ENCODE measurements at regions not wholly inside any gene's neighbourhood (a gene's known extent, or its start where the extent isn't known, plus 50 kb on each side); places are given as distances from the start of the nearest gene placed in this dataset.
"Not testable (repeated sequence)": the region's sequence is repeated elsewhere in the genome, so short reads cannot be mapped to it uniquely, and the experiment has no call there.

DNA sequence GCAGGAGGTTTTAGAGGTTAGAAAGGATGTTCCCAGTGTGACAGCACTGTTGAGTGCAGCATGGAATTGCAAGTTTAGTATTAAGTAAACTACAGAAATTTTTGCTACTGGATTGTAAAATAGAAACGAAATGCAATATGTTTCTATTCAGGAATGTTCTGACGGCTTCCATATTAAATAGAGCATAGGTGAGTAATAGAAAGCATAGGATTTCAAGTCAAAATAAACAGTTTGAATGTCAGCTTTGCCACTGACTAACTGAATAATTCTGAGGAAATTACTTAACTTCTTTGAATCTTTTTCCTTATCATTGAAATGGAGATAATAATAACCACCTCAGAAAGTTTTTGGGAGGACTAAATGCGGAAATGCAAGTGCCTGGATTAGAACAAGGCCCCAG lies 331.9 kb upstream of the GK2 start:
- DNase-seq, result no peak

- no peak for DNase-seq
Observed at GRCh38 chr4:79723507-79723906, 315.5 kb upstream of the GK2 start.

- DNase-seq, result no peak
Observed at GRCh38 chr4:79700356-79700755, 292.3 kb upstream of the GK2 start.

DNA sequence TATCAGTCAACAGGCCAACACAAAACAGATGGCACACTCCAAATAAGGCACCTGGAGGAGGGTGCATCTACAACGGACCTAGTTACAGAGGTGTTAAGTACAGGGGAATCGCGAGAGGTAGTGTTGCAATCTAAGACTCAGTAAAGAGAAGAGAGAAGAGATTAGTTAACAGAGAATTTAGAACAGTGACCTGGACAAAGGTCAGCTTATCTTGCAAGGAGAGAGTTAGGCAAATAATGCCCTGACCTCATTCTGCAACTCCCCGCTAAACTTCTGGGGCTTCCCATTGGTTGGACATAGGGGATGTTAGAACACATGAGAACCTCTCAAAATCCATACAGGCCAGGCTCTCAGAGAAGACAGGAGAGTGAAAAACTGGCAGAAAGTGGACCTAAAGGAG lies 289.4 kb upstream of the GK2 start:
- no peak for DNase-seq

DNA sequence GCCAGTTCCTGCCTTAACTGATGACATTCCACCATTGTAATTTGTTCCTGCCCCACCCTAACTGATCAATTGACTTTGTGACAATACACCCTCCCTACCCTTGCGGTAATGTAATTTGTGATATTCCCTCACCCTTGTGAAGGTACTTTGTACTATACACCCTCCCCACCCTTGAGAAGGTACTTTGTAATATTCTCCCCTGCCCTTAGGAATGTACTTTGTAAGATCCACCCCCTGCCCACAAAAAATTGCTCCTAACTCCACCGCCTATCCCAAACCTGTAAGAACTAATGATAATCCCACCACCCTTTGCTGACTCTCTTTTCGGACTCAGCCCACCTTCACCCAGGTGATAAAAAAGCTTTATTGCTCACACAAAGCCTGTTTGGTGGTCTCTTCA lies 288.5 kb upstream of the GK2 start:
- DNase-seq, result not testable (repeated sequence)

- DNase-seq, result no peak
Observed at GRCh38 chr4:79695848-79696247, 287.8 kb upstream of the GK2 start.

DNA sequence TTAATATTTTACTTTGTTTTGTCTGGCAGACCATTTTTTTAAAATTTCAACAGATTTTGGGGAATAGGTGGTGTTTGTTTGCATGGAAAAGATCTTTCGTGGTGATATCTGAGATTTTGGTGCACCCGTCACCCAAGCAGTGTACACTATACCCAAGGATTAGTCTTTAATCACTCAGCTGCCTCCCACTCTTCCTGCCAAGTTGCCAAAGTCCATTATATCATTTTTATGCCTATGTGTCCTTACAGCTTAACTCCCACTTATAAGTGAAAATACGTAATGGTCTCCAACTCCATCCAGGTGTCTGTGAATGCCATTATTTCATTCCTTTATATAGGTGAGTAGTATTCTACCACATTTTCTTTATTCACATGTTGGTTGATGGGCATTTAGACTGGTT lies 281.7 kb upstream of the GK2 start:
- DNase-seq, result no peak

DNA sequence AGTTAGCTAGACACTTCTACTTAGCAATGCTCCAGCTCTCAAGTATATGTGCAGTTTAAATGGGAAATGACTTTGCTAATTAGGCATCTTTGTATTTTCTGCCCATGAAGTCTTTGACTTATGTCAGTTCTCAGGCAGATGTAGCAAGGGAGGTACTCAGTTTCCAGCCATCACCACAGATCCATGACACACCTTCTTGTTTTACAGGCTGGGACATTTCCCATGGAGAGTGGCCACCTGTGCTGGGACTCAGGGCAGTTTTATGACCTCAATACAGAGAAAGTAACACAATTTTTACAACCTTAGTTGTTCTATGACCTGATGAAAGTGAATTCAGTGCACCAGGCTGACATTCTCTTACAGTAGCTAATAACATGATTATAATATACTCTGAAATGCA lies 280.7 kb upstream of the GK2 start:
- DNase-seq, result no peak

DNA sequence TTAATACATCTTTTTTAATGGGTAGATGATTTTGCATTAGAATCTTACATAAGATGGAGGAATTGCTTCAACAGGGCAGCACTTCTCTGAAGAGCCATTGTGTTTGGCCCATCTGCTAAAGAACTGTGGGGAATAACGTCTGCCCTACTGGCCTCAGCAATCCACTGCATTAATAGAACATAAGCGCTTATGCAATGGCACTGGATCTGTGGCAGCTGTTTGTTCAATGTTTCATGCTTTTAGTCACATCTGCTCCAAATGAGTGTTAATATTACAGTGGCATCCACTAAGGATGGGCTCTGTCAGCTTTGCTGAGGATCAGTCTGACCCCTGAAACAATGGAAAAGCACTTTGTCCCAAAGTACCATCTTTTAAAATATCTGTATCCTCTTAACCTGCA lies 279.0 kb upstream of the GK2 start:
- DNase-seq, result no peak

GRCh38 chr4:79685542-79685941 lies 277.5 kb upstream of the GK2 start:
- DNase-seq, result no peak

GRCh38 chr4:79684516-79684915 lies 276.5 kb upstream of the GK2 start:
- DNase-seq, result no peak

- DNase-seq, result no peak
Observed at GRCh38 chr4:79682801-79683530, 274.9 kb upstream of the GK2 start.

GRCh38 chr4:79682161-79682560 lies 274.1 kb upstream of the GK2 start:
- DNase-seq, result no peak

DNA sequence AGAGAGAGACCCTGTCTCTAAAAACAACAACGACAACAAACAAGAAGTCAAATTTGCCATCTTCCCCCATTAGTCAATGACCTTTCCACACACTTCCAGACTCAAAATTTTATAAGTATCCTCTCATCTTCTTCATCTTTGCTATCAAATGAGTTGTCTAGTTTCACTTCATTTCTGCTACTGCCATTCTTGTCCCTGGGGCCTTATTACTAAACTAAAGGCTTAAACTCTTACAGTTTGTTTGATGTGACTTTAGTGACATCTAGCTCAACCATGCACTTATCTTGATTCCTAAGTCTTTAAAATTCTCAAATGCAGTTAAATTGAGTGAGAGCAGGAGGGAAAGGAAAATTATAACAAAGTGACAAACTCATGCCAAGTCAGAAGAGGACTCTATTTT lies 271.8 kb upstream of the GK2 start:
- no peak for DNase-seq

- no peak for DNase-seq
Observed at GRCh38 chr4:79678472-79679202, 270.6 kb upstream of the GK2 start.

- no peak for DNase-seq
Observed at GRCh38 chr4:79676705-79677104, 268.7 kb upstream of the GK2 start.

DNA sequence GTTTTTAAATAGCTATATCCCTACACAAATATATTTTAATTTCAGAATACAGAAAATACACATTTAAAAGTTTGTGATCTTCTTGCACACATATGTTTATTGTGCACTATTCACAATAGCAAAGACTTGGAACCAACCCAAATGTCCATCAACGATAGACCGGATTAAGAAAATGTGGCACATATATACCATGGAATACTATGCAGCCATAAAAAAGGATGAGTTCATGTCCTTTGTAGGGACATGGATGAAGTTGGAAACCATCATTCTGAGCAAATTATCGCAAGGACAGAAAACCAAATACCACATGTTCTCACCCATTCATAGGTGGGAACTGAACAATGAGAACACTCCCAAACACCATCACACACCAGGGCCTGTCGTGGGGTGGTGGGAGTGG lies 266.9 kb upstream of the GK2 start:
- not testable (repeated sequence) for DNase-seq

GRCh38 chr4:79673898-79674297 lies 265.9 kb upstream of the GK2 start:
- no peak for DNase-seq

DNA sequence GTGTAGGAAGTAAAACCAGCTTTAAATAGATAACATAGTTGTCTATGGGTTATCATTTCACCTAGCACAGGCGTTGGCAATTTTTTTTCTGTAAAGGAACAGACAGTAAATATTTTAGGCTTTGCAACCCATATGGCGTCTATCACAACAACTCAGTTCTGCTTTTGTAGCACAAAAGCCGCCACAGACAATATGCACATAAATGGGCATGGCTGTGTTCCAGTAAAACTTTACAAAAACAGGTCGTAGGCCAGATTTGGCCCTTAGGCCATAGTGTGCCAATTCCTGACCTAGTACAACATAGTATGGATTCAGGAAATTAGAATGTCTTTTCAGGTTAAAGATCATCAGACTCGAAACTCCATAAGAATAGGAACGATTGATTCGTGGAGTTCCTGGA lies 265.3 kb upstream of the GK2 start:
- no peak for DNase-seq

- DNase-seq, result no peak
Observed at GRCh38 chr4:79666875-79667274, 258.8 kb upstream of the GK2 start.

DNA sequence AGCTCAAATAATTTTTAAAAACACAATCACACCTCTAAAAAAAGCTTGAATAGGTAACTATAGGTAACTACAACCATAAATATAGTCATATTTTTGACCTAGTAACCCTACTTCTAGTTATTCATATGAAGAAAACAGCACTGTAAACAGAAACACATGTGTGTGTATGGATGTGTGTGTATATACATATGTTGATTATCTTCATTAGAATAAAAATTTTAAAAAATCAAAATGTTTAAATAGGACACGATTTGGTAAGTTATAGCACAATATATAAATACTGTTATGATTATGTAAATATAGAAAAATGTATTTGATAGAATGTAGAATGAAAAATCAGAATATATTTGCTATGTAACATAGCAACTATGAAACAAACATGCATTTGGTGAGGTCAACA lies 258.1 kb upstream of the GK2 start:
- no peak for DNase-seq

- no peak for DNase-seq
Observed at GRCh38 chr4:79663865-79664264, 255.8 kb upstream of the GK2 start.

GRCh38 chr4:79663141-79663540 lies 255.1 kb upstream of the GK2 start:
- DNase-seq, result no peak

- DNase-seq, result no peak
Observed at GRCh38 chr4:79662651-79663050, 254.6 kb upstream of the GK2 start.

DNA sequence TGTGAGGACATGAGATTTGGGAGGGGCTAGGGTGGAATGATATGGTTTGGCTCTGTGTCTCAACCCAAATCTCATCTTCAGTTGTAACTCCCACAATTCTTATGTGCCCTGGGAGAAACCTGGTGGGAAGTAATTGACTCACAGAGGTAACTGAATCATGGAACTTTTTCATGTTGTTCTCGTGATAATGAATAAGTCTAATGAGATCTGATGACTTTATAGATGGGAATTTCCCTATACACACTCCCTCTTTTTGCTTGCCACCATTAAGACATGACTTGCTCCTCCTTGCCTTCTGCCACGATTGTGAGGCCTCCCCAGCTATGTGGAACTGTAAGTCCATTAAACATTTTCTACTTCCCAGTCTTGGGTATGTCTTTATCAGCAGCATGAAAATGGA lies 253.2 kb upstream of the GK2 start:
- no peak for DNase-seq

Data from RPMI8226 (cell line).